ENCODE measurements at regions not wholly inside any gene's neighbourhood (a gene's known extent, or its start where the extent isn't known, plus 50 kb on each side); places are given as distances from the start of the nearest gene placed in this dataset.

GRCh38 chr1:232439011-232439410 lies 190.9 kb downstream of the SIPA1L2 start:
- Histone ChIP-seq H3K9me3 (ENCODE audit: control insufficient read depth, insufficient read depth, low read length) (no peaks in the 10 kb centered on the region), H3K36me3 (ENCODE audit: control insufficient read depth, low read length) (no peaks in the 10 kb centered on the region), H4K20me1 (ENCODE audit: control insufficient read depth, insufficient read depth, low read depth, low read length) (no peaks in the 10 kb centered on the region), H3K4me1 (ENCODE audit: control insufficient read depth, low read length) (no peaks in the 10 kb centered on the region), H3K27me3 (ENCODE audit: control insufficient read depth, low read length) (no peaks in the 10 kb centered on the region), H3K4me3 (ENCODE audit: low read length) (no peak overlapping the region), H3K27ac (ENCODE audit: low read depth, low read length) (no peak overlapping the region), H3K4me2 (ENCODE audit: low read length) (no peak overlapping the region), H3F3A (ENCODE audit: control insufficient read depth, insufficient read depth) (no peaks in the 10 kb centered on the region), H3K9me2 (replicated peaks; ENCODE audit: control insufficient read depth, low read length) (no peaks in the 10 kb centered on the region), H3K79me2 (ENCODE audit: control insufficient read depth, low read length) (no peaks in the 10 kb centered on the region)
- TF ChIP-seq EZH2phosphoT487 (IDR thresholded peaks at IDR 0.05; ENCODE audit: borderline replicate concordance, low read length) = no peak
- no peak for TF ChIP-seq CTCF (IDR thresholded peaks at IDR 0.05; ENCODE audit: low read depth, low read length, poor library complexity, severe bottlenecking)

GRCh38 chr1:232438476-232438875 lies 191.5 kb downstream of the SIPA1L2 start:
- H4K20me1 ChIP-seq (ENCODE audit: control insufficient read depth, insufficient read depth, low read depth, low read length) = no peaks in the 10 kb centered on the region
- H3K4me1 ChIP-seq (ENCODE audit: control insufficient read depth, low read length) = no peaks in the 10 kb centered on the region
- H3F3A ChIP-seq (ENCODE audit: control insufficient read depth, insufficient read depth) = no peaks in the 10 kb centered on the region
- H3K4me2 ChIP-seq (ENCODE audit: low read length) = no peak overlapping the region
- H3K4me3 ChIP-seq (ENCODE audit: low read length) = no peak overlapping the region
- no peaks in the 10 kb centered on the region for H3K9me3 ChIP-seq (ENCODE audit: control insufficient read depth, insufficient read depth, low read length)
- H3K36me3 ChIP-seq (ENCODE audit: control insufficient read depth, low read length) = no peaks in the 10 kb centered on the region
- no peak overlapping the region for H3K27ac ChIP-seq (ENCODE audit: low read depth, low read length)
- no peaks in the 10 kb centered on the region for H3K27me3 ChIP-seq (ENCODE audit: control insufficient read depth, low read length)
- H3K9me2 ChIP-seq (replicated peaks; ENCODE audit: control insufficient read depth, low read length) = no peaks in the 10 kb centered on the region
- no peak for TF ChIP-seq EZH2phosphoT487 (IDR thresholded peaks at IDR 0.05; ENCODE audit: borderline replicate concordance, low read length)
- H3K79me2 ChIP-seq (ENCODE audit: control insufficient read depth, low read length) = no peaks in the 10 kb centered on the region

- TF ChIP-seq CTCF (IDR thresholded peaks at IDR 0.05; ENCODE audit: low read depth, low read length, poor library complexity, severe bottlenecking) (no peak), EZH2phosphoT487 (IDR thresholded peaks at IDR 0.05; ENCODE audit: borderline replicate concordance, low read length) (no peak)
- Histone ChIP-seq H3K9me3 (ENCODE audit: control insufficient read depth, insufficient read depth, low read length) (no peaks in the 10 kb centered on the region), H3K4me2 (ENCODE audit: low read length) (no peak overlapping the region), H3K4me1 (ENCODE audit: control insufficient read depth, low read length) (no peaks in the 10 kb centered on the region), H3K9me2 (replicated peaks; ENCODE audit: control insufficient read depth, low read length) (no peaks in the 10 kb centered on the region), H3K36me3 (ENCODE audit: control insufficient read depth, low read length) (no peaks in the 10 kb centered on the region), H3K4me3 (ENCODE audit: low read length) (no peak overlapping the region), H3K27ac (ENCODE audit: low read depth, low read length) (no peak overlapping the region), H4K20me1 (ENCODE audit: control insufficient read depth, insufficient read depth, low read depth, low read length) (no peaks in the 10 kb centered on the region), H3F3A (ENCODE audit: control insufficient read depth, insufficient read depth) (no peaks in the 10 kb centered on the region), H3K79me2 (ENCODE audit: control insufficient read depth, low read length) (no peaks in the 10 kb centered on the region), H3K27me3 (ENCODE audit: control insufficient read depth, low read length) (no peaks in the 10 kb centered on the region)
Observed at GRCh38 chr1:232437510-232437909, 192.4 kb downstream of the SIPA1L2 start.

GRCh38 chr1:232435729-232436128 lies 194.2 kb downstream of the SIPA1L2 start:
- TF ChIP-seq EZH2phosphoT487 (IDR thresholded peaks at IDR 0.05; ENCODE audit: borderline replicate concordance, low read length) = no peak
- no peak for TF ChIP-seq CTCF (IDR thresholded peaks at IDR 0.05; ENCODE audit: low read depth, low read length, poor library complexity, severe bottlenecking)
- no peak overlapping the region for H3K4me3 ChIP-seq (ENCODE audit: low read length)
- H3K27me3 ChIP-seq (ENCODE audit: control insufficient read depth, low read length) = no peaks in the 10 kb centered on the region
- H3K27ac ChIP-seq (ENCODE audit: low read depth, low read length) = no peak overlapping the region
- H3K36me3 ChIP-seq (ENCODE audit: control insufficient read depth, low read length) = no peaks in the 10 kb centered on the region
- no peaks in the 10 kb centered on the region for H3K79me2 ChIP-seq (ENCODE audit: control insufficient read depth, low read length)
- no peaks in the 10 kb centered on the region for H3K9me2 ChIP-seq (replicated peaks; ENCODE audit: control insufficient read depth, low read length)
- no peaks in the 10 kb centered on the region for H3K4me1 ChIP-seq (ENCODE audit: control insufficient read depth, low read length)
- no peaks in the 10 kb centered on the region for H3K9me3 ChIP-seq (ENCODE audit: control insufficient read depth, insufficient read depth, low read length)
- H4K20me1 ChIP-seq (ENCODE audit: control insufficient read depth, insufficient read depth, low read depth, low read length) = no peaks in the 10 kb centered on the region
- H3F3A ChIP-seq (ENCODE audit: control insufficient read depth, insufficient read depth) = no peaks in the 10 kb centered on the region
- H3K4me2 ChIP-seq (ENCODE audit: low read length) = no peak overlapping the region

Data from DOHH2 (cell line).